ENCODE measurements at regions not wholly inside any gene's neighbourhood (a gene's known extent, or its start where the extent isn't known, plus 50 kb on each side); places are given as distances from the start of the nearest gene placed in this dataset.

DNA sequence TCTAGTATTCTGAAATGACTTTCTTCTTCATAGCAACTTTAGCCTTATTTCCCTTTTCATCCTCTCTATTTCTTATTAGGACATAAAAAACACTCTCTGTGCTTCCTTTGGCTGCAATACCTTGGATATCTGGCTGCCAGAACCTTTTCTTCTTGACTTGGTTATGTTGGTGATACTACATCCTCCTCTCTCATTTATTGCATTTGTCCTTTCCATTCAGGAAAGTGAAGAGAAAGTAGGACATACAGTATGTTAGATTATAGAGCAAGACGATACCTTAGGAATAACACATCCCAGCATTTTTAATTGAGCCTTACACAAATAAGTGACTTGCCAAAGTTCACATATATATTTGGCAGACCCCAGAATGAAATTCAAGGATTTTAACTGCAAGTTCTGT lies 210.1 kb upstream of the PPP1R3A start (continued):
- TF ChIP-seq JUND (IDR thresholded peaks at IDR 0.05) = no peak
- TF ChIP-seq POLR2A (IDR thresholded peaks at IDR 0.05; ENCODE audit: borderline replicate concordance, extremely low read depth, insufficient read depth, insufficient read length) = no peak
- TF ChIP-seq EGR1 (IDR thresholded peaks at IDR 0.05; ENCODE audit: low read depth) = no peak
- no peak for TF ChIP-seq YY1 (IDR thresholded peaks at IDR 0.05; ENCODE audit: extremely low read depth, insufficient replicate concordance, low read depth, low read length)
- no peak for TF ChIP-seq SIN3A (IDR thresholded peaks at IDR 0.05; ENCODE audit: low read depth)
- TF ChIP-seq ELF1 (IDR thresholded peaks at IDR 0.05; ENCODE audit: borderline replicate concordance, low read depth) = no peak
- TF ChIP-seq ZNF274 (IDR thresholded peaks at IDR 0.05; ENCODE audit: low read depth, low read length) = no peak
- TF ChIP-seq ZFX (IDR thresholded peaks at IDR 0.05) = no peak
- no peak for TF ChIP-seq RAD21 (IDR thresholded peaks at IDR 0.05; ENCODE audit: low read depth)
- no peak for TF ChIP-seq CBX3 (IDR thresholded peaks at IDR 0.05; ENCODE audit: low read depth)

DNA sequence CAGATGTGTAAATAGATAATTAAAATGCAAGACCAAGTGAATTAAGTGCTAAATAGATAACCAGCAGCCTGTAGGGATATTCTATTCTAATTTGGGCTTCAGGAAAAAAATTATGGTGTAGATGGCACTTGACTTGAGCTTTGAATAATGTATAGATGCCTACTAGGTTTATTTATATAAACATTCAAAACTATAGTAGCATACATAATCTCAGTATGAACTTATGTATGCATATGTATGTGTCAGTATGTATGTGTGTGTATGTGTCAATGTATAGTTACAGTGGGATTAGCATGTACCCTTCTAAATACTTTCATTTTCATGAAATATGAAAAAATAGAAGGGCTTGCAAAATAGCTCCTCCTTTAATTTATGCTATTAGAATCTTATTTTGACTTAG lies 207.3 kb upstream of the PPP1R3A start:
- BruUV-seq (replicated peaks) = no TSS peak
- Histone ChIP-seq H3K4me3 (replicated peaks in 1 of 2; ENCODE audit: low read depth in 1 of 2, low read length in 2 of 2) (no peak overlapping the region), H3K9ac (ENCODE audit: low read length) (no peak overlapping the region), H3K36me3 (ENCODE audit: control insufficient read depth in 1 of 2, insufficient read depth in 2 of 2, low read length in 2 of 2) (no peaks in the 10 kb centered on the region), H3K4me2 (ENCODE audit: low read length) (no peak overlapping the region), H3K27ac (ENCODE audit: low read depth, low read length) (no peak overlapping the region), H3K27me3 (ENCODE audit: insufficient read depth, low read length) (no peaks in the 10 kb centered on the region), H2AFZ (ENCODE audit: low read depth, low read length, poor library complexity, severe bottlenecking) (no peak overlapping the region), H3K9me3 (ENCODE audit: control insufficient read depth in 1 of 2, insufficient read depth in 1 of 2, low read depth in 1 of 2, low read length in 2 of 2) (no peaks in the 10 kb centered on the region), H3K9me2 (ENCODE audit: insufficient read depth) (no peaks in the 10 kb centered on the region), H3K4me1 (ENCODE audit: control insufficient read depth in 1 of 2, insufficient read depth in 2 of 2, low read length in 2 of 2) (no peaks in the 10 kb centered on the region), H3K79me2 (ENCODE audit: insufficient read depth, low read length) (no peaks in the 10 kb centered on the region), H4K20me1 (ENCODE audit: insufficient read depth) (no peaks in the 10 kb centered on the region)
- DNase-seq (ENCODE audit: low read depth, low spot score) = no peak
- intact Hi-C loops (cut with micrococcal nuclease) = no loop called here
- CTCF ChIA-PET = no interaction called here
- no peak for ATAC-seq
- POLR2A ChIA-PET = no interaction called here
- TF ChIP-seq SIN3A (IDR thresholded peaks at IDR 0.05; ENCODE audit: low read depth) (no peak), CBX3 (IDR thresholded peaks at IDR 0.05; ENCODE audit: low read depth) (no peak), SP1 (IDR thresholded peaks at IDR 0.05; ENCODE audit: low read depth) (no peak), TCF7L2 (IDR thresholded peaks at IDR 0.05; ENCODE audit: borderline replicate concordance, extremely low read depth, insufficient read depth, insufficient read length) (no peak), JUND (IDR thresholded peaks at IDR 0.05) (no peak), RAD21 (IDR thresholded peaks at IDR 0.05; ENCODE audit: low read depth) (no peak), ZNF274 (IDR thresholded peaks at IDR 0.05; ENCODE audit: low read depth, low read length) (no peak), EZH2 (IDR thresholded peaks at IDR 0.05) (no peak), FOSL1 (IDR thresholded peaks at IDR 0.05; ENCODE audit: low read depth) (no peak), EGR1 (IDR thresholded peaks at IDR 0.05; ENCODE audit: low read depth) (no peak), CEBPB (IDR thresholded peaks at IDR 0.05; ENCODE audit: low read depth) (no peak), YY1 (IDR thresholded peaks at IDR 0.05; ENCODE audit: extremely low read depth, insufficient replicate concordance, low read depth, low read length) (no peak), SRF (IDR thresholded peaks at IDR 0.05; ENCODE audit: low read depth) (no peak), ELF1 (IDR thresholded peaks at IDR 0.05; ENCODE audit: borderline replicate concordance, low read depth) (no peak)
- TF ChIP-seq, protein P1, sequence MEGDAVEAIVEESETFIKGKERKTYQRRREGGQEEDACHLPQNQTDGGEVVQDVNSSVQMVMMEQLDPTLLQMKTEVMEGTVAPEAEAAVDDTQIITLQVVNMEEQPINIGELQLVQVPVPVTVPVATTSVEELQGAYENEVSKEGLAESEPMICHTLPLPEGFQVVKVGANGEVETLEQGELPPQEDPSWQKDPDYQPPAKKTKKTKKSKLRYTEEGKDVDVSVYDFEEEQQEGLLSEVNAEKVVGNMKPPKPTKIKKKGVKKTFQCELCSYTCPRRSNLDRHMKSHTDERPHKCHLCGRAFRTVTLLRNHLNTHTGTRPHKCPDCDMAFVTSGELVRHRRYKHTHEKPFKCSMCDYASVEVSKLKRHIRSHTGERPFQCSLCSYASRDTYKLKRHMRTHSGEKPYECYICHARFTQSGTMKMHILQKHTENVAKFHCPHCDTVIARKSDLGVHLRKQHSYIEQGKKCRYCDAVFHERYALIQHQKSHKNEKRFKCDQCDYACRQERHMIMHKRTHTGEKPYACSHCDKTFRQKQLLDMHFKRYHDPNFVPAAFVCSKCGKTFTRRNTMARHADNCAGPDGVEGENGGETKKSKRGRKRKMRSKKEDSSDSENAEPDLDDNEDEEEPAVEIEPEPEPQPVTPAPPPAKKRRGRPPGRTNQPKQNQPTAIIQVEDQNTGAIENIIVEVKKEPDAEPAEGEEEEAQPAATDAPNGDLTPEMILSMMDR (IDR thresholded peaks at IDR 0.05 in 2 of 3, conservative IDR thresholded peaks at IDR 0.05 in 1 of 3; ENCODE audit: borderline replicate concordance in 1 of 3, insufficient read depth in 1 of 3, low read depth in 2 of 3, low read length in 2 of 3) = no peak
- TF ChIP-seq, protein P2, sequence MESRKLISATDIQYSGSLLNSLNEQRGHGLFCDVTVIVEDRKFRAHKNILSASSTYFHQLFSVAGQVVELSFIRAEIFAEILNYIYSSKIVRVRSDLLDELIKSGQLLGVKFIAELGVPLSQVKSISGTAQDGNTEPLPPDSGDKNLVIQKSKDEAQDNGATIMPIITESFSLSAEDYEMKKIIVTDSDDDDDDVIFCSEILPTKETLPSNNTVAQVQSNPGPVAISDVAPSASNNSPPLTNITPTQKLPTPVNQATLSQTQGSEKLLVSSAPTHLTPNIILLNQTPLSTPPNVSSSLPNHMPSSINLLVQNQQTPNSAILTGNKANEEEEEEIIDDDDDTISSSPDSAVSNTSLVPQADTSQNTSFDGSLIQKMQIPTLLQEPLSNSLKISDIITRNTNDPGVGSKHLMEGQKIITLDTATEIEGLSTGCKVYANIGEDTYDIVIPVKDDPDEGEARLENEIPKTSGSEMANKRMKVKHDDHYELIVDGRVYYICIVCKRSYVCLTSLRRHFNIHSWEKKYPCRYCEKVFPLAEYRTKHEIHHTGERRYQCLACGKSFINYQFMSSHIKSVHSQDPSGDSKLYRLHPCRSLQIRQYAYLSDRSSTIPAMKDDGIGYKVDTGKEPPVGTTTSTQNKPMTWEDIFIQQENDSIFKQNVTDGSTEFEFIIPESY (IDR thresholded peaks at IDR 0.05; ENCODE audit: extremely low read depth, insufficient replicate concordance, low read length) = no peak
- TF ChIP-seq, protein P3, sequence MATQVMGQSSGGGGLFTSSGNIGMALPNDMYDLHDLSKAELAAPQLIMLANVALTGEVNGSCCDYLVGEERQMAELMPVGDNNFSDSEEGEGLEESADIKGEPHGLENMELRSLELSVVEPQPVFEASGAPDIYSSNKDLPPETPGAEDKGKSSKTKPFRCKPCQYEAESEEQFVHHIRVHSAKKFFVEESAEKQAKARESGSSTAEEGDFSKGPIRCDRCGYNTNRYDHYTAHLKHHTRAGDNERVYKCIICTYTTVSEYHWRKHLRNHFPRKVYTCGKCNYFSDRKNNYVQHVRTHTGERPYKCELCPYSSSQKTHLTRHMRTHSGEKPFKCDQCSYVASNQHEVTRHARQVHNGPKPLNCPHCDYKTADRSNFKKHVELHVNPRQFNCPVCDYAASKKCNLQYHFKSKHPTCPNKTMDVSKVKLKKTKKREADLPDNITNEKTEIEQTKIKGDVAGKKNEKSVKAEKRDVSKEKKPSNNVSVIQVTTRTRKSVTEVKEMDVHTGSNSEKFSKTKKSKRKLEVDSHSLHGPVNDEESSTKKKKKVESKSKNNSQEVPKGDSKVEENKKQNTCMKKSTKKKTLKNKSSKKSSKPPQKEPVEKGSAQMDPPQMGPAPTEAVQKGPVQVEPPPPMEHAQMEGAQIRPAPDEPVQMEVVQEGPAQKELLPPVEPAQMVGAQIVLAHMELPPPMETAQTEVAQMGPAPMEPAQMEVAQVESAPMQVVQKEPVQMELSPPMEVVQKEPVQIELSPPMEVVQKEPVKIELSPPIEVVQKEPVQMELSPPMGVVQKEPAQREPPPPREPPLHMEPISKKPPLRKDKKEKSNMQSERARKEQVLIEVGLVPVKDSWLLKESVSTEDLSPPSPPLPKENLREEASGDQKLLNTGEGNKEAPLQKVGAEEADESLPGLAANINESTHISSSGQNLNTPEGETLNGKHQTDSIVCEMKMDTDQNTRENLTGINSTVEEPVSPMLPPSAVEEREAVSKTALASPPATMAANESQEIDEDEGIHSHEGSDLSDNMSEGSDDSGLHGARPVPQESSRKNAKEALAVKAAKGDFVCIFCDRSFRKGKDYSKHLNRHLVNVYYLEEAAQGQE (IDR thresholded peaks at IDR 0.05; ENCODE audit: low read depth) = no peak
- RAD21 ChIA-PET (ENCODE audit: low non-redundant PET in 1 of 2, low total read pairs in 2 of 2, uncharacterized antibody in 2 of 2, unreplicated experiment in 2 of 2) = no interaction called here

Measured in HCT116 (cell line).